NOMO-1 treated with DMSO at 0.1 percent for 48 hours (cell line): ENCODE measurements at regions not wholly inside any gene's neighbourhood (a gene's known extent, or its start where the extent isn't known, plus 50 kb on each side); places are given as distances from the start of the nearest gene placed in this dataset.
"Not testable (repeated sequence)": the region's sequence is repeated elsewhere in the genome, so short reads cannot be mapped to it uniquely, and the experiment has no call there.

Source experiments
- DNase-seq: peaks from one replicate; lab custom pipeline; 2025; ENCODE audit not compliant: unreplicated experiment; lab: John Stamatoyannopoulos, UW

- no peak for DNase-seq
Observed at GRCh38 chr5:124621279-124621678, 125.2 kb downstream of the ZNF608 start.

GRCh38 chr5:124620743-124621142 lies 125.7 kb downstream of the ZNF608 start:
- no peak for DNase-seq

- no peak for DNase-seq
Observed at GRCh38 chr5:124619121-124619520, 127.3 kb downstream of the ZNF608 start.

- DNase-seq = no peak
Observed at GRCh38 chr5:124617787-124618186, 128.7 kb downstream of the ZNF608 start.

GRCh38 chr5:124614836-124615385 lies 131.5 kb downstream of the ZNF608 start:
- DNase-seq = no peak

- DNase-seq = no peak
Observed at GRCh38 chr5:124614105-124614504, 132.3 kb downstream of the ZNF608 start.

- DNase-seq = no peak
Observed at GRCh38 chr5:124613273-124613953, 133.0 kb downstream of the ZNF608 start.

- DNase-seq = no peak
Observed at GRCh38 chr5:124612023-124612422, 134.4 kb downstream of the ZNF608 start.

- not testable (repeated sequence) for DNase-seq
Observed at GRCh38 chr5:124611262-124611661, 135.2 kb downstream of the ZNF608 start.

GRCh38 chr5:124609685-124610084 lies 136.8 kb downstream of the ZNF608 start:
- DNase-seq = not testable (repeated sequence)

GRCh38 chr5:124606543-124606942 lies 139.9 kb downstream of the ZNF608 start:
- no peak for DNase-seq

GRCh38 chr5:124606093-124606492 lies 140.3 kb downstream of the ZNF608 start:
- no peak for DNase-seq

- DNase-seq = no peak
Observed at GRCh38 chr5:124605541-124605940, 140.9 kb downstream of the ZNF608 start.

GRCh38 chr5:124604419-124604818 lies 142.0 kb downstream of the ZNF608 start:
- no peak for DNase-seq

GRCh38 chr5:124602925-124603650 lies 143.4 kb downstream of the ZNF608 start:
- no peak for DNase-seq

- peak; percentile 61 for DNase-seq
Observed at GRCh38 chr5:124599028-124599973, 147.1 kb downstream of the ZNF608 start.

- no peak for DNase-seq
Observed at GRCh38 chr5:124596595-124597421, 149.6 kb downstream of the ZNF608 start.

- no peak for DNase-seq
Observed at GRCh38 chr5:124593952-124594351, 152.5 kb downstream of the ZNF608 start.

GRCh38 chr5:124592891-124593290 lies 153.5 kb downstream of the ZNF608 start:
- no peak for DNase-seq

GRCh38 chr5:124591583-124591982 lies 154.9 kb downstream of the ZNF608 start:
- no peak for DNase-seq
